CD4-positive, CD25-positive, alpha-beta regulatory T cell (primary cell): ENCODE measurements at regions not wholly inside any gene's neighbourhood (a gene's known extent, or its start where the extent isn't known, plus 50 kb on each side); places are given as distances from the start of the nearest gene placed in this dataset.
"Not testable (repeated sequence)": the region's sequence is repeated elsewhere in the genome, so short reads cannot be mapped to it uniquely, and the experiment has no call there.

Experiments
- ATAC-seq, 2 donors: fragments of 150-1000 bp; cut with Tn5 transposase; one replicate each; pipeline ENCODE4 v1.10.0; 2021; ENCODE audit warnings: low read depth in 2 of 2, moderate number of reproducible peaks in 2 of 2, moderate library complexity in 1 of 2
- DNase-seq, 3 donors: peaks; one replicate each; pipeline versions ENCODE4 v3.0.0 to v3.0.0-alpha.2; 2012 to 2022; ENCODE audit warnings: mixed read lengths in 1 of 3
- H3K27ac ChIP-seq: one replicate; pipeline ENCODE4 v1.7.0; 2013; ENCODE audit warnings: mild to moderate bottlenecking, low read length; ENCODE audit not compliant: insufficient read depth, poor library complexity, severe bottlenecking
- H3K27me3 ChIP-seq: one replicate; pipeline ENCODE4 v1.7.0; 2013; ENCODE audit warnings: low read length; ENCODE audit not compliant: control insufficient read depth, insufficient read depth
- H3K36me3 ChIP-seq: one replicate; pipeline ENCODE4 v1.7.0; 2013; ENCODE audit warnings: mild to moderate bottlenecking, low read length, moderate library complexity; ENCODE audit not compliant: control insufficient read depth, insufficient read depth
- H3K4me1 ChIP-seq: 2 replicates; pipeline ENCODE4 v1.7.0; 2013; ENCODE audit warnings: mild to moderate bottlenecking, low read length; ENCODE audit not compliant: insufficient read depth, control insufficient read depth, poor library complexity, severe bottlenecking
- H3K4me3 ChIP-seq: one replicate; pipeline ENCODE4 v1.7.0; 2013; ENCODE audit warnings: low read depth, mild to moderate bottlenecking, low read length, moderate library complexity
- H3K9me3 ChIP-seq, 2 experiments: 1 replicate in 1 of 2; 2 replicates in 1 of 2; pipeline ENCODE4 v1.7.0; 2013; ENCODE audit warnings: low read length in 2 of 2, mild to moderate bottlenecking in 1 of 2, moderate library complexity in 1 of 2; ENCODE audit not compliant: control insufficient read depth in 2 of 2
- H3K27ac Mint-ChIP-seq, 3 donors: one replicate each; pipeline ENCODE4 v1.8.0; 2020 to 2022; ENCODE audit warnings: mild to moderate bottlenecking in 3 of 3, mixed read lengths in 3 of 3, moderate library complexity in 2 of 3
- H3K27me3 Mint-ChIP-seq: one replicate; pipeline ENCODE4 v1.8.0; 2022; ENCODE audit warnings: mild to moderate bottlenecking, mixed read lengths
- H3K36me3 Mint-ChIP-seq: one replicate; pipeline ENCODE4 v1.8.0; 2020; ENCODE audit warnings: mixed read lengths
- H3K4me1 Mint-ChIP-seq, 4 donors: one replicate each; pipeline ENCODE4 v1.8.0; 2020 to 2022; ENCODE audit warnings: mixed read lengths in 4 of 4, mild to moderate bottlenecking in 1 of 4
- H3K4me3 Mint-ChIP-seq, 4 donors: one replicate each; pipeline ENCODE4 v1.8.0; 2020 to 2022; ENCODE audit warnings: mild to moderate bottlenecking in 4 of 4, mixed read lengths in 4 of 4, moderate library complexity in 3 of 4
- H3K9me3 Mint-ChIP-seq, 7 donors: one replicate each; pipeline ENCODE4 v1.8.0; 2020 to 2022; ENCODE audit warnings: mixed read lengths in 7 of 7, mild to moderate bottlenecking in 3 of 7, moderate library complexity in 2 of 7

DNA sequence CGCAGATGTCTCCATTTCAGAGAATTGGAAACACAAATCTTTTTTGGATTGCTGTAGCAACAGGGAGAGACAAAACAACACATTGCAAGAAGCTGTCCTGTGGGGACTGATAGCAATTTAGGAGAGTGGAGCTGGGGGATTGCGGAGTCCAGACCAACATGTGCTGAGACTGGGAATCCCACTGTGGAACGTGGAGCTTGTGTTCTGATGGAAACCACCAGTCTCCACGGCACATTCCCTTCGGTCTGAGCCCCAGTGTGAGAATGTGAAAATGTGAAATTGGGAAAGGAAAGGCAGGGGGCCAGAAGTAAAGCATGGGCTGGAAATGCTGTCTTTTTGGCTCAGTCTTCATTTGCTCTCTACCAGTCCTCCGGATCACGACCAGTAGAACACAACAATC, 348.8 kb upstream of the TNC start:
- H3K36me3 Mint-ChIP-seq: no peaks in the 10 kb centered on the region
- no peaks in the 10 kb centered on the region for H3K9me3 ChIP-seq
- no peak for ATAC-seq
- H3K36me3 ChIP-seq: no peaks in the 10 kb centered on the region
- no peak for DNase-seq
- H3K4me1 ChIP-seq: no peaks in the 10 kb centered on the region
- H3K27me3 ChIP-seq: no peaks in the 10 kb centered on the region
- H3K4me3 Mint-ChIP-seq: no peak overlapping the region
- H3K4me1 Mint-ChIP-seq: no peaks in the 10 kb centered on the region
- no peaks in the 10 kb centered on the region for H3K27me3 Mint-ChIP-seq
- H3K9me3 Mint-ChIP-seq: peaks cover 0 to 3% (median 0%) of the 10 kb centered on the region in 7 donors
- no peak overlapping the region for H3K27ac Mint-ChIP-seq
- no peak overlapping the region for H3K27ac ChIP-seq
- no peak overlapping the region for H3K4me3 ChIP-seq

DNA sequence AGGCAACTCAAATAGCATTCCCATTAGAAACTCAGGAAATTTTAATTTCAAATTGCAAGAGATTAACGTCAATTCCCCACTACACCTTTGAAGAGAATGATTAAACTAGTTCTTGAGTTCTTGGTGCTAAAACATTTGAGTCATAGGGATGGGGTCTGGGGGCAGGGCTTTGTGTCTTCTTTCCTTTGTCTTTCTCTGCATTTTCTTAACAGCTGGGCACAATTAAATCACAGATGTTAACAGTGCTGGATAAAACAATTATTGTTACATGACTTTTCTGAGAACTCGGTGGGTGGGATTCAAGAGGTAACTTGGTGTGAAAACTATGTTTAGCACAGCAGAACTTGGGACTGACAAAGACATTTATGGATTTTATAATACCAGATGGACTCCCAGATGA, 351.9 kb upstream of the TNC start:
- Histone ChIP-seq H3K27me3 (no peaks in the 10 kb centered on the region), H3K36me3 (no peaks in the 10 kb centered on the region), H3K27ac (no peak overlapping the region), H3K9me3 (no peaks in the 10 kb centered on the region), H3K4me1 (no peaks in the 10 kb centered on the region), H3K4me3 (no peak overlapping the region)
- H3K27ac Mint-ChIP-seq: no peak overlapping the region
- H3K9me3 Mint-ChIP-seq: peaks cover 0 to 3% (median 0%) of the 10 kb centered on the region in 7 donors
- no peaks in the 10 kb centered on the region for H3K4me1 Mint-ChIP-seq
- no peaks in the 10 kb centered on the region for H3K27me3 Mint-ChIP-seq
- no peak for ATAC-seq
- no peak for DNase-seq
- no peaks in the 10 kb centered on the region for H3K36me3 Mint-ChIP-seq
- no peak overlapping the region for H3K4me3 Mint-ChIP-seq

DNA sequence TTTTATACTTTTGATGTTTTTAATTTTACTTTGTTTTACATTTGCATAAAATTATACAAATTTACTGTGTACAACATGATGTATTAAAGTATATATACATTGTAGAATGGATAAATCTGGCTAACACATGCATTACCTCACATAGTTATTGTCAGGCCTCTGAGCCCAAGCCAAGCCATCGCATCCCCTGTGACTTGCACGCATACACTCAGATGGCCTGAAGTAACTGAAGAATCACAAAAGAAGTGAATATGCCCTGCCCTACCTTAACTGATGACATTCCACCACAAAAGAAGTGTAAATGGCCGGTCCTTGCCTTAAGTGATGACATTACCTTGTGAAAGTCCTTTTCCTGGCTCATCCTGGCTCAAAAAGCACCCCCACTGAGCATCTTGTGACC, 355.1 kb upstream of the TNC start:
- not testable (repeated sequence) for DNase-seq, H3K27ac ChIP-seq, H3K4me1 Mint-ChIP-seq

DNA sequence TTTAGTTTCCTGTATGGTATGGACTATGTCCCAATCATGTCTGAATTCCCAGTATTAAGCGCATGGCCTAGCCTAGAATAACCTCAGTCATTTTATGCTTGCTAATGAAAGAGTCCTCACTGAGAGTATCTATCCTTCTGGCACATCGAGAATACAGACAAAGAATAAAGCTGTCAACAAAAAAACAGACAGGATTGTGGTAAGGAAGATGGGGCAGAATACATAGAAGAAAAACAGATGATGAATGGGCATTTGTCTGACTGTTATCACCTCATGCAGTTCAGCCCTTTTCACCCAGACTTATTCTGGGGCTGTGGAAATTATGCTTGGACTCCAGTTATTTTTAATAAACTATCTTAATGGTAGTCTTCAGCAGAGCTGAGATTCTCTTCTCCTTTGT, 363.8 kb upstream of the TNC start:
- H3K4me3 Mint-ChIP-seq: no peak overlapping the region
- no peak overlapping the region for H3K27ac Mint-ChIP-seq
- H3K9me3 ChIP-seq: no peaks in the 10 kb centered on the region
- peaks cover 0 to 5% (median 0%) of the 10 kb centered on the region in 7 donors for H3K9me3 Mint-ChIP-seq
- H3K27ac ChIP-seq: no peak overlapping the region
- no peaks in the 10 kb centered on the region for H3K4me1 ChIP-seq
- no peak for ATAC-seq
- no peak overlapping the region for H3K4me3 ChIP-seq
- no peaks in the 10 kb centered on the region for H3K4me1 Mint-ChIP-seq
- no peaks in the 10 kb centered on the region for H3K36me3 ChIP-seq
- peaks cover 6% of the 10 kb centered on the region for H3K27me3 Mint-ChIP-seq
- peaks cover 2% of the 10 kb centered on the region for H3K27me3 ChIP-seq
- no peaks in the 10 kb centered on the region for H3K36me3 Mint-ChIP-seq
- DNase-seq: no peak

More for the DNA sequence above, 355.1 kb upstream of the TNC start:
- not testable (repeated sequence) for H3K27me3 ChIP-seq, H3K4me1 ChIP-seq, ATAC-seq, H3K4me3 ChIP-seq, H3K27me3 Mint-ChIP-seq, H3K27ac Mint-ChIP-seq, H3K4me3 Mint-ChIP-seq, H3K9me3 ChIP-seq, H3K36me3 Mint-ChIP-seq, H3K36me3 ChIP-seq, H3K9me3 Mint-ChIP-seq

DNA sequence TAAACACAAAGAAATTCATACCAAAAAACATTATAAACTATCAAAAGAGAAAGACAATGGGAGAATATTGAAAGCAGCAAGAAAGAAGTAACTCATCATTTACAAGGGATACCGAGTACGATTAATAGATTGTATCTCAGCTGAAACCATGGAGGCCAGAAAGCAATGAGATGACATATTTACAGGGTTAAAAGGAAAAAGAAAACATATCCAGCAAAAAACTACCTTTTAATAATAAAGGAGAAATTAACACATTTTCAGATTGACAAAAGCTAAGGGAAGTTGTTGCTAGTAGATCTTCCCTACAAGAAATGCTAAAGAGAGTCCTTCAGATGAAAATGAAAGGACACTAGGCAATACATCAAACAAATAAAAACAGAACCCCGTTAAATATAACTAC, 364.8 kb upstream of the TNC start:
- Histone ChIP-seq H3K4me1 (no peaks in the 10 kb centered on the region), H3K4me3 (no peak overlapping the region), H3K36me3 (no peaks in the 10 kb centered on the region), H3K27me3 (peaks cover 2% of the 10 kb centered on the region), H3K27ac (no peak overlapping the region), H3K9me3 (no peaks in the 10 kb centered on the region)
- Mint-ChIP-seq H3K4me3 (no peak overlapping the region), H3K36me3 (no peaks in the 10 kb centered on the region), H3K9me3 (peaks cover 0 to 3% (median 0%) of the 10 kb centered on the region in 7 donors), H3K27ac (no peak overlapping the region), H3K4me1 (no peaks in the 10 kb centered on the region), H3K27me3 (peaks cover 6% of the 10 kb centered on the region)
- ATAC-seq (no peak), DNase-seq (no peak)

DNA sequence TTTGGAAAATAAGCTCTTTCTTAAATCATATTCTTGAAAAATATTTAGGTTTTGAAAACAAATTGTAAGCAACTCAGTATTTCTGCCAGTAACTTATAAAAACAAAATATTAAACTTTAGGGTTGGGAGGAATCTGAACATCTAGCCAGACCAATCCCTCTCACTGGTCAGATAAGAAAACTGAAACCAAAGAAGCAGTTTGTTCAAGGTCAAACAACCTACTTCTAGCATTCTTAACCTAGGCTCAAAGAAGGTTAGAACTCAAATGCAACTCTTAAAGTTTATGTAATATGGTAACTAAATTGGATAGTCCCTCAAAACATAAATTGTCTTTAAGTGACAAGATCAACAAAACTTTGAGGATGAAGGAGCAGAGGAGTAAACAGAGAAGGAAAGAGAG, 374.9 kb upstream of the TNC start:
- H3K36me3 Mint-ChIP-seq: no peaks in the 10 kb centered on the region
- no peaks in the 10 kb centered on the region for H3K9me3 ChIP-seq
- H3K9me3 Mint-ChIP-seq: peaks cover 0 to 2% (median 0%) of the 10 kb centered on the region in 7 donors
- no peak overlapping the region for H3K4me3 ChIP-seq
- H3K27ac ChIP-seq: no peak overlapping the region
- H3K27ac Mint-ChIP-seq: no peak overlapping the region
- no peaks in the 10 kb centered on the region for H3K36me3 ChIP-seq
- no peaks in the 10 kb centered on the region for H3K4me1 Mint-ChIP-seq
- no peaks in the 10 kb centered on the region for H3K4me1 ChIP-seq
- H3K4me3 Mint-ChIP-seq: no peak overlapping the region
- no peak for DNase-seq
- ATAC-seq: no peak
- H3K27me3 ChIP-seq: peaks cover 2% of the 10 kb centered on the region
- H3K27me3 Mint-ChIP-seq: no peaks in the 10 kb centered on the region

DNA sequence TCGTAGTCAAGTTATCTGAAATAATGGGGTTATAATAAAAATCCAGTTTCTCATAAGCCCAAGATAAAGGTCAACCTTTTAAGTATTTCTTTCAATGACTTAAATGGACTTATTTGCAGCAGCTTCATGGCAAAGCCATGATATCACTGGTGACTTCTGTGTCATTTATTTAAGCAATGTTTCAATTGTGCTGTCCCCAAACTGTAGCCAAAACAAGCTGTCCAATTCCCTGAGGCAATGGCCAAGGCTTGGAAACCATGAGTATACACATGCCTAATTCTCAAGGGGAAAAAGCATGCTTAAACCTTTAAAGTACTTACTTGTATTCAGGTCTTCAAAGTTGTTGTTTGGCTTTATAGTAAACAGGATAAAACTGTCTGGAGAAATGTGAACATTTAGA, 376.4 kb upstream of the TNC start:
- no peaks in the 10 kb centered on the region for H3K4me1 ChIP-seq
- H3K9me3 ChIP-seq: no peaks in the 10 kb centered on the region
- ATAC-seq (no peak), DNase-seq (no peak)
- peaks cover 0 to 2% (median 0%) of the 10 kb centered on the region in 7 donors for H3K9me3 Mint-ChIP-seq
- H3K36me3 Mint-ChIP-seq: no peaks in the 10 kb centered on the region
- no peaks in the 10 kb centered on the region for H3K36me3 ChIP-seq
- H3K27me3 ChIP-seq: peaks cover 2% of the 10 kb centered on the region
- no peaks in the 10 kb centered on the region for H3K4me1 Mint-ChIP-seq
- no peak overlapping the region for H3K4me3 Mint-ChIP-seq
- no peak overlapping the region for H3K27ac ChIP-seq
- no peak overlapping the region for H3K4me3 ChIP-seq
- no peaks in the 10 kb centered on the region for H3K27me3 Mint-ChIP-seq
- no peak overlapping the region for H3K27ac Mint-ChIP-seq

DNA sequence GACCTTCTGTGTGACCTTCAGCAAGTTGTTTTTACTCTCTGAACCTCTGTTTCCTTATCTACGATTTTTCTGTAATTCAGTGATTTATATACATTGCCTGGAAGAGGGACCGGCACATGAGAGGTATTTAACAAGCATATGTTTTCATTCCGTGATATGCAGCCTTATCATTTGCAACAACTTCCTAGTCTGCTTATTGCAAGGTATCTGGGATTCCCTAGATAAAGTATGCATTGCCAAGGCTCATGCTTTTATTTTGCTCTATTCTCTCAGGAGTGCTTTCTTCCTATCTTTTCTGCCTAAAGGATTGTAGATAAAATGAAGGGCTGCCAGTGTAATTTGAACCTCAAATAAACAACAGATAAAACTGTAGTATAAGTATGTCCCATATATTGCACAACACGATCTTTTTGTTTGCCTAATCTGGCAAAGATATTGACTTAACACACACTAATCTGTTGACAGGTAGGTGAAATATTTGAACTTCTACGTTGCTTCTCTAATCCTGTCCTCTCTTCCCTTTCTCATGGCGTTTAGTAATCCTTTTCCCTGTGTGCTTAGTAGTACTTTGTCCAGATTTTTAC, 377.2 kb upstream of the TNC start:
- no peak for ATAC-seq
- H3K9me3 ChIP-seq: no peaks in the 10 kb centered on the region
- Mint-ChIP-seq H3K4me3 (no peak overlapping the region), H3K27me3 (no peaks in the 10 kb centered on the region), H3K36me3 (no peaks in the 10 kb centered on the region), H3K9me3 (peaks cover 0 to 2% (median 0%) of the 10 kb centered on the region in 7 donors), H3K4me1 (no peaks in the 10 kb centered on the region), H3K27ac (no peak overlapping the region)
- no peaks in the 10 kb centered on the region for H3K36me3 ChIP-seq
- peaks cover 2% of the 10 kb centered on the region for H3K27me3 ChIP-seq
- H3K4me3 ChIP-seq: no peak overlapping the region
- no peak for DNase-seq
- no peak overlapping the region for H3K27ac ChIP-seq
- no peaks in the 10 kb centered on the region for H3K4me1 ChIP-seq
